Fibroblast of lung (primary cell): ENCODE measurements at regions not wholly inside any gene's neighbourhood (a gene's known extent, or its start where the extent isn't known, plus 50 kb on each side); places are given as distances from the start of the nearest gene placed in this dataset.
A peak's percentile ranks its signal among the peaks of the same experiment; 100 is the strongest.

Experiments
- DNase-seq, 2 donors: peaks; one replicate each; pipeline versions ENCODE4 v3.0.0 to v3.0.0-alpha.2; 2010; ENCODE audit warnings: low read depth in 2 of 2
- H2AFZ ChIP-seq: 2 replicates; pipeline ENCODE4 v1.5.1; 2012; ENCODE audit warnings: low read length, control low read depth, inconsistent platforms
- H3K27ac ChIP-seq: 2 replicates; pipeline ENCODE4 v1.5.1; 2011; ENCODE audit warnings: low read length, control low read depth; ENCODE audit not compliant: insufficient read depth
- H3K27me3 ChIP-seq: 2 replicates; pipeline ENCODE4 v1.5.1; 2011; ENCODE audit warnings: mild to moderate bottlenecking, low read length; ENCODE audit not compliant: control insufficient read depth, insufficient read depth
- H3K36me3 ChIP-seq: 2 replicates; pipeline ENCODE4 v1.5.1; 2011; ENCODE audit warnings: low read length; ENCODE audit not compliant: control insufficient read depth, insufficient read depth
- H3K4me1 ChIP-seq: 2 replicates; pipeline ENCODE4 v1.5.1; 2011; ENCODE audit warnings: low read length; ENCODE audit not compliant: control insufficient read depth, insufficient read depth; ENCODE audit errors: extremely low read depth
- H3K4me2 ChIP-seq: 2 replicates; pipeline ENCODE4 v1.5.1; 2011; ENCODE audit warnings: low read length, control low read depth; ENCODE audit not compliant: insufficient read depth; ENCODE audit errors: extremely low read depth
- H3K4me3 ChIP-seq, 4 experiments: fragments of 200-600 bp in 1 of 4; sonication (generic) in 1 of 4; replicated peaks in 1 of 4; 2 replicates each; pipeline ENCODE4 v1.5.1; 2011 to 2016; ENCODE audit warnings: low read length in 4 of 4, low read depth in 3 of 4, mild to moderate bottlenecking in 3 of 4, control low read depth in 2 of 4, inconsistent platforms in 1 of 4, mixed read lengths in 1 of 4; ENCODE audit not compliant: insufficient read depth in 1 of 4; ENCODE audit errors: control extremely low read depth in 1 of 4
- H3K79me2 ChIP-seq: 2 replicates; pipeline ENCODE4 v1.5.1; 2012; ENCODE audit warnings: mild to moderate bottlenecking, low read length, inconsistent platforms; ENCODE audit not compliant: control insufficient read depth, insufficient read depth
- H3K9ac ChIP-seq: 2 replicates; pipeline ENCODE4 v1.5.1; 2011; ENCODE audit warnings: mild to moderate bottlenecking, low read length, control low read depth; ENCODE audit not compliant: insufficient read depth
- H3K9me3 ChIP-seq: 2 replicates; pipeline ENCODE4 v1.5.1; 2012; ENCODE audit warnings: low read depth, low read length; ENCODE audit not compliant: control insufficient read depth, insufficient read depth
- H4K20me1 ChIP-seq: 2 replicates; pipeline ENCODE4 v1.5.1; 2011; ENCODE audit warnings: low read length; ENCODE audit not compliant: control insufficient read depth, insufficient read depth; ENCODE audit errors: extremely low read depth
- EZH2 ChIP-seq: IDR thresholded peaks from 2 replicates; pipeline ENCODE4 v1.5.1; 2012; ENCODE audit warnings: low read length, control low read depth, mild to moderate bottlenecking; ENCODE audit errors: missing control alignments
- TF ChIP-seq, protein P1 (sequence below), 2 donors: IDR thresholded peaks in 1 of 2; conservative IDR thresholded peaks in 1 of 2; 1 replicate in 1 of 2; 2 replicates in 1 of 2; pipeline ENCODE4 v1.5.1; 2011 to 2012; ENCODE audit warnings: low read length in 2 of 2, control low read depth in 1 of 2, inconsistent platforms in 1 of 2, low read depth in 1 of 2, mild to moderate bottlenecking in 1 of 2

DNA sequence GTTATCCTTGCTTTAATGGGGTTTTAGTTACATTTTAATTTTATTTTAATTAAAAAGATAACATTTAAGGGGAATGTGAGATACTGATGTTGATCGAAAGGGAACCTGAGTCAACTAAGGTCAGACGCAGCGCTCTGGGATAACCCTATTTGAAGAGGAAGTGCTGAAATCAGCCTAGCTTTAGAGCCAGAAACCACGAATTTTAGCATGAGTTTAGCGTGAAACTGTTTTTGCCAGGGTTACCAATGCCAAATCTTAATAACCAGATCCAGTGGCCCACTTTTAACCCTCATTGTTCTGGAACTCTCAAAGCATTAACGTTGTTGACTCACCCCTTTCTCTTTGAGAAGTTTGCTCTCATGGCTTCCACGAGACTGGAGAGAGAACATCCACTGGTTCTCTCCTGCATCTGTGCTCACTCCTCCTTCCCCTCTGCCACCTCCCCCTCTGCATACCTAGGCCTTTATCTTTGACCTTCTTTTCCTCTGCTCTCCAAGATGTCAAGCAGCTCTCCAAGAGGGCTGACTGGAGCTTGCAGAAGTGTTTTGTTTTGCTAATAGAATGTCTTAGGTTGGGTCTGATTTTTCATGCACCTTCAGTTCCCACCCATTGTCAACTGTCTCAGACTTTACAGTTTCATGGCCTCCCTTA lies 198.3 kb upstream of the CELF2 start:
- Histone ChIP-seq H3K79me2 (no peaks in the 10 kb centered on the region), H3K4me1 (peaks cover 19% of the 10 kb centered on the region), H3K27ac (no peak overlapping the region), H3K9ac (no peak overlapping the region), H4K20me1 (no peaks in the 10 kb centered on the region), H3K4me2 (no peak overlapping the region), H3K4me3 (no peak overlapping the region), H2AFZ (no peak overlapping the region), H3K27me3 (no peaks in the 10 kb centered on the region), H3K36me3 (no peaks in the 10 kb centered on the region), H3K9me3 (no peaks in the 10 kb centered on the region)
- TF ChIP-seq, protein P1, sequence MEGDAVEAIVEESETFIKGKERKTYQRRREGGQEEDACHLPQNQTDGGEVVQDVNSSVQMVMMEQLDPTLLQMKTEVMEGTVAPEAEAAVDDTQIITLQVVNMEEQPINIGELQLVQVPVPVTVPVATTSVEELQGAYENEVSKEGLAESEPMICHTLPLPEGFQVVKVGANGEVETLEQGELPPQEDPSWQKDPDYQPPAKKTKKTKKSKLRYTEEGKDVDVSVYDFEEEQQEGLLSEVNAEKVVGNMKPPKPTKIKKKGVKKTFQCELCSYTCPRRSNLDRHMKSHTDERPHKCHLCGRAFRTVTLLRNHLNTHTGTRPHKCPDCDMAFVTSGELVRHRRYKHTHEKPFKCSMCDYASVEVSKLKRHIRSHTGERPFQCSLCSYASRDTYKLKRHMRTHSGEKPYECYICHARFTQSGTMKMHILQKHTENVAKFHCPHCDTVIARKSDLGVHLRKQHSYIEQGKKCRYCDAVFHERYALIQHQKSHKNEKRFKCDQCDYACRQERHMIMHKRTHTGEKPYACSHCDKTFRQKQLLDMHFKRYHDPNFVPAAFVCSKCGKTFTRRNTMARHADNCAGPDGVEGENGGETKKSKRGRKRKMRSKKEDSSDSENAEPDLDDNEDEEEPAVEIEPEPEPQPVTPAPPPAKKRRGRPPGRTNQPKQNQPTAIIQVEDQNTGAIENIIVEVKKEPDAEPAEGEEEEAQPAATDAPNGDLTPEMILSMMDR (conservative IDR thresholded peaks at IDR 0.05 in 1 of 2, IDR thresholded peaks at IDR 0.05 in 1 of 2; ENCODE audit: low read depth in 1 of 2, low read length in 2 of 2) = no peak
- TF ChIP-seq EZH2 = no peak
- no peak for DNase-seq

DNA sequence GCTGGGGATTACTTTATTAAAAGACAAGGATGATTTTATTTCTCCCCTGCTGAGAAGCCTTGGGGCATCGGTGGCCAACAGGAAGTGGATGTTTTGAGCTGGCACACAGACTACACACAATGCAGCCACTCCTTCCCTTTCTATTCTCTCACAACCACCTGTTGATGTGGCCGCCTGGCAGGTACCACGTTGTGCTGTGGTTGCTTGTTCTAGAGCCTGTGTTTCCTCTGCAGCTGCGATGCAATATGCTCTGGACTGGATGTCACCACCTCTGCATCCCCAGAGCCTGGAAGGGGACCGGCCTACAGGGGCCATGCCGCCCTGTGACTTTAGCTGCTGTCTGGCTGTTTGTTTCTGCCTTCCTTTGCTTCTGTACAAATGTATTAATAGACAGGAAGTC lies 195.7 kb upstream of the CELF2 start:
- H3K9ac ChIP-seq = no peak overlapping the region
- TF ChIP-seq, protein P1 (conservative IDR thresholded peaks at IDR 0.05 in 1 of 2, IDR thresholded peaks at IDR 0.05 in 1 of 2; ENCODE audit: low read depth in 1 of 2, low read length in 2 of 2) = no peak
- no peak for TF ChIP-seq EZH2
- no peak for DNase-seq
- no peaks in the 10 kb centered on the region for H3K79me2 ChIP-seq
- no peak overlapping the region for H3K4me2 ChIP-seq
- peaks cover 13% of the 10 kb centered on the region for H3K4me1 ChIP-seq
- no peaks in the 10 kb centered on the region for H3K27me3 ChIP-seq
- no peak overlapping the region for H3K4me3 ChIP-seq
- no peak overlapping the region for H2AFZ ChIP-seq
- H3K36me3 ChIP-seq = no peaks in the 10 kb centered on the region
- H4K20me1 ChIP-seq = no peaks in the 10 kb centered on the region
- no peak overlapping the region for H3K27ac ChIP-seq
- no peaks in the 10 kb centered on the region for H3K9me3 ChIP-seq

DNA sequence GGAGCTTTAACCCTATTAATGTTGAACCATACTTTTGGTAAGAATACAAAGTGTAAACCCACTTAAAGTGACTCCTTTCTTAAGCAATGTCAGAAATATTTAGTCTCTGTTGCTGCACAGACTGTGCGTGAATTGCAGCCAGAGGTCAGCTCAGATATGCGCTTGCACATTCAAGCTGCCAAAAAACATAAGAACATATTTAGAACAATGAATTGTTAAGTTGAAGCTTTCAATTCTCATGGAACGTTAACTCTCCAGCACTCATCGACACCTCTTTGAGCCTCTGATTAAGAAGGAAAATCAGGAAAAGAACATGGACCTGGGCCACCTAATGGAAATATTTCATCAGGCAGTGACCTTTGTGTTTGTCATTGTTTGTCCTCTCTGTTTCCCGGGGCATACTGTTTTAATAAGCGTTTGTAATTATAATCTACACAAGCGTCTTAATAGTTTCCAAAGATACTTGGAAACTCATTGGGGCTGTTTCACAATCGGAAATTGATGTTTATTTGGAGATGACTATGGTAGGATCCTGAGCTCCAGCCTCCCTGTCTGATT lies 193.0 kb upstream of the CELF2 start:
- Histone ChIP-seq H3K36me3 (no peaks in the 10 kb centered on the region), H3K27ac (peak overlapping the region; percentile 74), H3K9me3 (no peaks in the 10 kb centered on the region), H3K4me1 (peaks cover 11% of the 10 kb centered on the region), H3K9ac (peak overlapping the region; percentile 32), H3K4me3 (peak overlapping the region in 2 of 4 experiments; percentile 2 to 23), H4K20me1 (no peaks in the 10 kb centered on the region), H3K27me3 (no peaks in the 10 kb centered on the region), H2AFZ (no peak overlapping the region), H3K4me2 (peak overlapping the region; percentile 89), H3K79me2 (no peaks in the 10 kb centered on the region)
- TF ChIP-seq EZH2 = no peak
- TF ChIP-seq, protein P1 (conservative IDR thresholded peaks at IDR 0.05 in 1 of 2, IDR thresholded peaks at IDR 0.05 in 1 of 2; ENCODE audit: low read depth in 1 of 2, low read length in 2 of 2) = no peak
- peak; percentile 94 for DNase-seq
